Posterior vena cava (tissue), 2 donors: ENCODE measurements at regions not wholly inside any gene's neighbourhood (a gene's known extent, or its start where the extent isn't known, plus 50 kb on each side); places are given as distances from the start of the nearest gene placed in this dataset.
"Not testable (repeated sequence)": the region's sequence is repeated elsewhere in the genome, so short reads cannot be mapped to it uniquely, and the experiment has no call there.

Experiments
- DNase-seq: peaks from one replicate; pipeline ENCODE4 v3.0.0-alpha.2; 2020; ENCODE audit warnings: low spot score
- intact Hi-C, 2 donors: fragments of 100-400 bp; cut with DNase I; formaldehyde crosslinking; loops; one replicate each; pipeline versions ENCODE4 v1.14.1 to v1.14.2; 2022 to 2023
- donor health status: DM: yes; HTN: yes; CAD: no.
- donor health status: DM: yes; HTN: yes; CAD: no.

DNA sequence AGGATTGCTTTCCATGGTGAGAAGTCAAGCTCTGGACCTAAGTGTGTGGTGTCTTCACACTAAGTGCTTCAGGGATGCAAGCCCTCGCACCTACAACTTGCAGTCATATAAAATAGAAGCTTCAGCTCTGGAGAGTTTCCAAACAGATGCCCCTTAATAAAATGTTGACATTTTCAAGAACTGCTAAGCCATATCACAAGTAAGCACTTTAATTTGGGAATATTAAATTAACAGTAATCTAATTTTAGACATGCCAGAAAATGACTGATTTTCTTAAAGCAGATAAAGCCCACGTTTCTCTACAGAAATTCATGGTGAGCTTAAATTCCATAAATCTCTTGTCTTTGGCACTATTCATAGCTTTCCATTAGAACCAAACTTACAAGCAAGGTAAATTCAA lies 600.1 kb upstream of the FLRT2 start:
- no peak for DNase-seq
- intact Hi-C loops = no loop called here

DNA sequence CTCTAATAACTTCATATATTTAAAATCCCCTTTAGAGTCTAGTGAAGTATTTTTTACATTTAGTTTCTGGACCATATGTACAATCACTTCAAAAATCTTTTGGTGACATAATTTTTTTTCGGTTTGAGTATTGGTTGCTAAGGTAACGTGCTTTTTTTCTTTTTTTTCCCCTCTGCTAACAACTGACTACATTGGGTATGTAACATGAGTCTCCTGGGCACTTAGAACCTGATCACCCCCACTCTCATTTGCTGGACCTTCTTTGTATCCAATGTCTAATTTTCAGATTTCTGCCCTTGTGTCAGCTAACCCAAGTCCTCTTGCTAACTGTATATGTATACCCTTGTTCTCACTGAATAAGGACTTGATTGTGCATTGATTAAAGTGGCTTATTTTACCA lies 592.9 kb upstream of the FLRT2 start:
- intact Hi-C loops = no loop called here
- no peak for DNase-seq

DNA sequence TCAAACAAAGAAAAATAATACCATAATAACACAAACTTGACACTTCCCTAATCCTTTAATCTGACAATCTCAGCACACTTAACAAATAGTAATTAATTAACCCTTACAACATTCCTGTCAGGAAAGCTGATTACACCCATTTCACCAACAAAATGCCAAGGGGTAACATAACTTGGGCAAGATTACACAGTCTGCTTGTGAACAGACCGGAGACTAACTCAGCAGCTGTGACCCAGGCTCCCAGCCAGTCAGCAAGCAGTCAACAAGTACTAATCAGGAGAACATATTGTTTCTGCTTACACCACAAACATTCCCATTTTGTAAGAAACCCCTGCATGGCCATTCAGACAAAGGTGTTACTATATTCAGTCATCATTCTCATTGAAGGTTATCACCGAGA lies 592.5 kb upstream of the FLRT2 start:
- no peak for DNase-seq
- intact Hi-C loops = no loop called here

DNA sequence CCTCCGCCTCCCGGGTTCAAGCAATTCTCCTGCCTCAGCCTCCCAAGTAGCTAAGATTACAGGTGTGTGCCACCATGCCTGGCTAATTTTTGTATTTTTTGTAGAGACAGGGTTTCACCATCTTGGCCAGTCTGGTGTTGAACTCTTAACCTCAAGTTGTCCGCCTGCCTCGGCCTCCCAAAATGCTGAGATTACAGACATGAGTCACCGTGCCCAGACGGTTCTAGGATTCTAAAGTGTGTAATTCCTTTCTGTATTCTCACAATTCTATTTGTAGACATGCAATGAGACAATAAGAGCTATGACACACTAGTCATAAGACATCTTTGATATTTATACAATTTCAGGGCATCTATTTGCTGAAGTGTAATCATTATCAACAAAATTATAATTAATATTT lies 585.0 kb upstream of the FLRT2 start:
- DNase-seq = not testable (repeated sequence)
- intact Hi-C loops = loop anchor here in 1 of 2 donors (5.0 kb wide), 1 partner anchor 367 kb away; no protein-coding TSS in a partner anchor

DNA sequence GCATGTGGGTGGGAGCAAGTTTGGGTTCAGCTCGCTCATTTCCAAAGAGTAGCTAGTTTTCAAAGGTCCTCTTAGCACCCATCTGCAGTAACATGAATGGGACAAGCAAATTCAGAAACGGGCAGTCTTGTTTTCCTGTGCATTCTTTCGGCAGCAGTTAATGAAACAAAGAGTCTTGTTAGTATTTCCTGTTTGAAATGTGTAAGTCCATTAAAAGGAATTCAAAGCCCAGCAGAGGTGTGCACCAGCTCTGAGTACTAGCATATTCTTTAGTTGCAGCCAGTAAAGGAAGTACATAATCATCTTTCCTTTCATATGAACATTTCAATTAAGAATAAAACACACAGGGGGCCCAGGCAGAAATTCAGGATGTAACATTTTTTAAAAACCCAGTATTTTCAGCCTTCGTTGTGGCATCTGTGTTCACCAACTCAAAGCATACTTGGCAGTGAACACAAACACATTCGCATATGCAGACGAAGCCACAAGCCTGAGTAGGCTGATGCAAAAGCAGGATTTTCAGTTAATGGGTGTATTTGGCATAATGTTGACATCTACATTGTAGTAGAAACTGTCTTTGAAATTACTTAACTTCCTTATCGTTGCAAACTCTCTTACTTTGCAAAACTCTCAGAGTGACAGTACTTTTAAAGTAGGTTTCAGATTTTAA lies 570.0 kb upstream of the FLRT2 start:
- no peak for DNase-seq
- intact Hi-C loops = no loop called here

DNA sequence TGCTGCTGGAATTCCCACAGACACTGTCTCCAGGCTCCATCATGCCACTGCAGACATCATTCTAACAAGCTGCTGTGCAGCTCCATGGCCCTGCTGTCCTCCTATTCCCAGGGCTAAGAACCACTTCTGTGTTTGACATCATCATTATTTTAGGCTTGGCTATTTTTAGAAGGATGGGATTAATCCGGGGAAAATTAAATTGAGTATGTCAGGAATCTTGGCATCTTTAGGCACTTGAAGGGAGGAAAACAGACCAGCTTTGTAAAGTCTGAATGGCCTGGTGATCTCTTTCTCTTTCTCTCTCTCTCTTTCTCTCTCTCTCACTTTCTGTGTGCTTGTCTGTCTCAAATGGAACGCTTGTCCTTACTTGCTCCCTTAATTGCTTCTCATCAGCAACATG lies 568.3 kb upstream of the FLRT2 start:
- intact Hi-C loops = no loop called here
- DNase-seq = no peak

DNA sequence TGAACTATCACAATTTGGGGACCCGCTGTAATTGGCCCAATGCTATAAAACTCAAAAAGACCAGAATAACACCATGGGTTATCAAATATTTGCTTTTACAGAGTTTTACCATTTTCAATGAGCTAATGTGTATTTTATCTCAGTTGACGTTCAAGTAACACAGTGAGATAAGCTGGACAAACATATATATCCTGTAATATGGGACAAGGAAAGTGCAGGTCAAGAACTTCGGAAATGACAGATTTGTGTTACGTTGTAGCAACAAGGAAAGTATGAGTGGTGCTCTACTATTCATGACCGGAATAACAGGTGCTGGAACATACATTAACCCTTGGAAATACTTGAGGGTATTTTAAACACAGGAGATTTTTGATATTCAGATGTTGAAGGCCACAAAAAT lies 566.4 kb upstream of the FLRT2 start:
- DNase-seq = no peak
- intact Hi-C loops = no loop called here

DNA sequence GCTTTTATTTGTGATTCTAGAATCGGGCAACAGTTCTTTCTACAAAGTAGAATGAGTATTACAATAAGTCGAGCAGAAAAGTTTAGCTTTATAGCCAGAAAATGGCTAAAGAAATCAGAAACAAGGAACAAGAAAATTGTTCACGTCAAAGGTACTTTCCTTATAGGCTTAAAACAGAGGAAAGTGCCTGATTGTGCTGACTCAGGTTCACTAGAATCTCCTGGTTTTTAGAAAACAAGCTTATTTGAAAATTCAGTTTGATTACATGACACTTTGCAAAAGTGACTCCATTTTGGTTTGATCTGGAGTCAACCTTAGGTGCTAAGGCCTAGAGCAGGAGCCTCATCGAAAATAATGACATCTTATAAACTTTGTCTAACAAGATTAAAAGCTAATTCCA lies 564.7 kb upstream of the FLRT2 start:
- intact Hi-C loops = no loop called here
- DNase-seq = no peak

DNA sequence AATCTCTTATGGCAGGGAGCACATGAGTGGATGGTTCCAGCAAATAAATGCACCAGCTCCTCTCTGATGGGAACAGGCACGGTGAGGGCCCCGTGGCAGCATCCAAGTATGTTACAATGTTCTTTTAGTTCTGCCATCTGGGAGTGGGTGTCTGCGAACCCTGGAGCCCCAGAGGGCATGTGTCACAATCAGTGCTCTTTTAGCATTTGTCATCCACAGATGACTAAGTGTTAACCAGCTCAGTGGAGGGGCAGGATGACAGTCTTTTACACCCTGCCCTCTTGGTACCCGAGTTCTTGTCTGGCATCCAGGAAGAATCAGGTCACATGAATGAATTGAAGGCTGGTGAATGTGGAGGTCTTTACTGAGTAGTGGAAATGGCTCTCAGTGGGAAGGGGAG lies 560.4 kb upstream of the FLRT2 start:
- intact Hi-C loops = no loop called here
- DNase-seq = no peak

DNA sequence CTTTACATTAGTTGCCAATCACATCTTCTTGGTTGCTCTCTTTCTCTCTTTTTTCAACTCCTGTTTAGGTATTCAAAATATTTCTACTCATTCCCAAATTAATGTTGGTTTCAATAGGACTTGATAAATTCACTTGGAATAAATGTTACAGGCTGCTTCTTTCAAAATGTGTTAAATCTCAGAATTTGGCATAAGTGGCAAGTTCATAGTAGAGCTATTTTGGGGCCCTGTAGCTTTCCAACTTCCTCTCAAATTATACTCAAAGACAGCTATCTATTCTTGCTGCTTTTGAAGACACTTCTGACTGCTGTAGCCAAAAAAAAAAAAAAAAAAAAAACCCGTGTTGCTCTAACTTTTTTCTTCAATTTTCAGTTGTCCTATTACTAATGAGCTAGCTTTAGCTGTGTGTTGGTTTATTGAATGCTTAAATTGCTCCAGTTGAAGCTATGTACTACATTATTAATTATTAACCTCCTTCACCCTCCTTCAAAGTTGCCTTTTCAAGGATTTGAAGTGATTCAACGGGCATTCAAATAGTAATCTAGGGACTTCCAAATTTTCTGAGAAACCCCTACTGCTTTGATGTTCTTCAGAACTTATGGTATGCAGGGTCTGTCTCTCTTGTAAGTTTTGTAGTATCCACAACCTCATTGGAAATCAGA lies 554.6 kb upstream of the FLRT2 start:
- intact Hi-C loops = no loop called here
- no peak for DNase-seq

DNA sequence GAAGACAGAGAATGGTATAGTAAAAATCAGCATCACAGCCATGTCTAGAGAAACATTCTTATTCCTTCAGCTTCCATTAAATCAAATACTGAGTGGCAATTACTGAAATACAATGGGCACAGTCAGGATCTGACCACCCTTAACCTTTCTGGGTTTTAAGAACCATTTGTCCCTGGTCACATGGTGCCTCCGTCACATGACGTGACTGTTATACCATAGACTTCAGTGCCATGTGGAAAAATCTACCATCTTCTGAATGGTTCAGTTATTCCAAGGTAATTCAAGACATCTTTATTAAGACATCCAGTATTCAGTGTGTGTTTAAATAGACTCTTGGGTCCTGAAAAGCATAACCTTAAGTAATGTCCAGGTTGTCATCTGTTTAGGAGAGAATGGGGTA lies 553.1 kb upstream of the FLRT2 start:
- DNase-seq = no peak
- intact Hi-C loops = no loop called here

DNA sequence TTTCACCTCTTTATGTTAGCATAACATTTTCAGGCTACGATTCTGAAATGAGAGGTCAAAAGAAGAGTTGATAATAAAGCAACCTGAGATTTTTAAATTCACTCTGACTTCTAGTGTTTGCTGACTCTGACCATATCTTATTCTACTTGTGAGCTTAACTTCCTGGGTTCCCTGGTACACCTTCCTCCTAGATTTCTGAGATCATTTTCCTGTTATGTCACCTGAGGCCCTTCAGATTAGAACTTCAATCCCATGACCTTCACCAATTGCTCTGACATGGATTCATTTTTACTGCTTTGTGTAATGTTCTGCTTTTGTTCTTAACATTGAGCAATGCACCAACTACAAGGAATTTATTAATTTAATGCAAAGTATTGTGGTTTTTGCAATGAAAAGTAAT lies 542.9 kb upstream of the FLRT2 start:
- DNase-seq = no peak
- intact Hi-C loops = no loop called here

DNA sequence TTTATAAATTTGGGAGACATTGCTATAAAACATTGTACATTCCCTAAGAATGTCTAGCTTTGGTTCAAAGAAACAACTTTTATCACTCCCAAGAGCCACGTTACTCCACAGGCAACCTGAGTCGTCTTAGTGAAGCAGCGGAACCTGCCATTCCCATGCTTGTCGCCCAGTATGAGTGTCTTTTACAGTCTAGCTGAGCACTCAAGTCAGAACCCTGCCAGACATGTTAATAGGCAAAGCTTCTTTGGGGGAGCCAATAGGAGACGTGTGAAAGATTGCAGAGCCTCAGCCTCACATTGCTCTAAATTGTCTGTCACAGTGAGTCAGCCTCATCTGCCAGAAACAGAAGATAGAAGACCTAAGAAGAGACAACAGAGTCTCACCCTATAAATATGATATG lies 541.6 kb upstream of the FLRT2 start:
- no peak for DNase-seq
- intact Hi-C loops = no loop called here

DNA sequence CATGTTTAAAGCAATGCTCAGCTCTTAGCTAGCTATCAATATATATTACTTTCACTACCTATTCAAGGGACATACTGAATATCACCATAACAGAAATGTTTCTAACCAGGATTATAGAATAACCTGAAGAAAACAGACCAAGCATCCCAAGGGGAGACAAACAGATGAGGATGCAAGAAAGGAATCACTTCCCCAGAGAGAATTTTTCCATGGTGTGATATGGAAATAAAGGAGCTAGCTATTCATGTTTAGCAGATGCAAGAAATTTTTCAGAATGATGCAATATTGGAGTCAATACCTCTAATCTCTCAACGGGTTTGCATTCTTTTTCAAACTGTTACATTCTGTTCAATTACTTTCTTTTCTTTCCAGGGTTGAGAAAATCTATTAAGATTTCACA lies 538.9 kb upstream of the FLRT2 start:
- no peak for DNase-seq
- intact Hi-C loops = no loop called here

DNA sequence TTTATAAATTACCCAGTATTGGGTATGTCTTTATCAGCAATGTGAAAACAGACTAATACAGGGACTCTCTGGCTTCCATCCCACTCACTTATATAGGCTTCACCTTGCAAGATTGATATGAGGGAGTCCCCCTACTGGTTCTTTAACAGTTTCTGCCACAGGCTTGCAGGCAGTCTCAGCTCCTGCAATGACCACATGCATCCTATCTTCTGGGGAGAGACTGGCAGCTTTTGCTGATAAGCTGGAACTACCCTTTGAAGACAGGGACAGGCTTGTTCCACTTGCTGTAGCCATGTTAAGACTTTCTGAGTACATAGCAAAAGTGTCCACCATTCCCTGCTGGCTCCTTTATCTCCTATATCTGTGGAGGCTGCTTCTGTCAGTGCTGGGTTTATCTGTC lies 531.7 kb upstream of the FLRT2 start:
- DNase-seq = no peak
- intact Hi-C loops = no loop called here

DNA sequence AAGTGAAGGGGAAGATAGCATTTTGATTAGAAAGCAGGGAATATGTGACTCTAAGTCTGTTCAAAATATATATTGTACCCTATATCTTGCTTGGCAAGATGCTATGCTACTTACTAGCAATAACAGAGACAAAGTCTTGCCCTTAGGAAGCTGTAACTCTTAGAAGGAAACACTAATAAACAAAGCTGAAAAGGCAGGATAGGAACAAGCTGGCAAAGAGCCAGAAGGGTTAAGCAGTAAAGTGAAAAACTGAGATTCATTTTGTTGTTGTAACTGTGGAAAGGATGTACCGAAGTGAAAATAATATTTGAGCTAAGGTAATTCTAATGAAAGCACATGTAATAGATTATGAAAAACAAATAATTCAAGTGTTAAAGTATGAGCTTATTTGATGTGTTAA lies 527.1 kb upstream of the FLRT2 start:
- DNase-seq = no peak
- intact Hi-C loops = no loop called here

DNA sequence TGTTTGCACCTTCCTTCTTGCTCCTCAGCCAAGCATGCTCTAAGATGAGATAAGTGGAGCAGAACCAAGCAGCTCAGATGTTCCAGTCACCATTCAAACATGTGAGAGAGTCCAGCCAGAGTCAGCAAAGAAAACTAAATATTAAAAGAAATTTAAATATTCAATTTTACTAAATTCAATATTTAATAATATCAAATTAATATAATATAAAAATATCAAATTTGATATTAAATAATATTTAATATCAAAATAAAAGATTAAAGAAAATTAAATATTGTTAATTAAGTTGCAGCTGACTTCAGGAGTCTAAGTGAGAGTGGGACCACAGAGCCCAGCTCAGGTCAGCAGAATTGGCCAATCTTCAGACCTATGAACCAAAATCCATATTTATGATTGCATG lies 526.1 kb upstream of the FLRT2 start:
- DNase-seq = no peak
- intact Hi-C loops = no loop called here

DNA sequence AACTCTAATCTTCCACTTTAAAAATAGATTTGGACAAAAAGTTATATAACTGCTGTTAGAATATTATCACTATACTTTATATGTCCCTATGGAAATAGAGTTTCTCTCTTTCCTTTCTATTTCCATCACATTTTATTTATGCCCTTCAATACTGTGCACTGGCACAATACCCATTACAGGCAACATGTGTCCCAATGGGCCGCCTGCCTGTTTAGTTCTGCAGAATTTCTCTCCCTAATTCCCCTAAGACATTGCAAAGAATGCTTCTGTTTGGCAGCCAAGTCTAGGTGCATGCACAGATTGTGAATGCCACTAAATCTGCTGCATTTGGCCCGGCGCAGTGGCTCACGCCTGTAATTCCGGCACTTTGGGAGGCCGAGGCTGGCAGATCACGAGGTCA lies 520.4 kb upstream of the FLRT2 start:
- no peak for DNase-seq
- intact Hi-C loops = loop anchor here in 1 of 2 donors (5.0 kb wide), 1 partner anchor 1407 kb away; no protein-coding TSS in a partner anchor

DNA sequence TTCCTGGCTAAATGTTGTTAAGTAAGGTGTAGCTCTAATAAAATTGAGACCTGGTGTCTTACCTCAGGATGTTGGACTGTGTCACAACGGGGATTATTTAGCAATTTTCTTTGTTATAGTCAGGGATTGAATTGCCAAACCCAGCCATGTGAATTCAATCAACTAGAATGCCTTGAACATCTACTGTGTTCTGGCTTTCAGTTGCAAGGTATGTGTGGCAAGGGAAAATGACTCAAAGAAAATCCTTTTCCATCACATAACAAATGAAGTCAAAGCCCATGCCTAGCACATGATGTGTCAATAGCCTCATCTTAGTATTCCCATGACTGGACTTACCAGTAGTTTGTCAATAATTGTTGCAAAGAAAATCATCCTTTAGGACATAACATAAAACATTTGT lies 519.8 kb upstream of the FLRT2 start:
- no peak for DNase-seq
- intact Hi-C loops = no loop called here

DNA sequence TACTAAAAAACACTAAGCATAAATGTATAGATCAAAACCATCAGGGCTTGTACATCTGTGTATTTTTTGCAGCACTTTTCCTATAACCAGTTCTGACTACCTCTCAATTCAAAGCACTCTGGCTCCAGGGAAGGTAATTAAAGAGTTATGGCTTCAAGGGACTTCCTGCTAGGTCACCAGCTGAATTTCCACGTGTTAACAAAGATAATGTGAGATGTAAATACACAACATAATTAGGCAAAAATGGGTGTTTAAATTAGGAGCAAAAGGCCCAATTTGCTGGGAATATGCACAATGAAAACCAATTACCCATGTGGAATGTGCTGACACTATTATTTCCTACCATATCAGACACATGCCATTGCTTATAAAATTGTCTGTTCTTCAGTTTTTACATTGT lies 513.4 kb upstream of the FLRT2 start:
- no peak for DNase-seq
- intact Hi-C loops = no loop called here

DNA sequence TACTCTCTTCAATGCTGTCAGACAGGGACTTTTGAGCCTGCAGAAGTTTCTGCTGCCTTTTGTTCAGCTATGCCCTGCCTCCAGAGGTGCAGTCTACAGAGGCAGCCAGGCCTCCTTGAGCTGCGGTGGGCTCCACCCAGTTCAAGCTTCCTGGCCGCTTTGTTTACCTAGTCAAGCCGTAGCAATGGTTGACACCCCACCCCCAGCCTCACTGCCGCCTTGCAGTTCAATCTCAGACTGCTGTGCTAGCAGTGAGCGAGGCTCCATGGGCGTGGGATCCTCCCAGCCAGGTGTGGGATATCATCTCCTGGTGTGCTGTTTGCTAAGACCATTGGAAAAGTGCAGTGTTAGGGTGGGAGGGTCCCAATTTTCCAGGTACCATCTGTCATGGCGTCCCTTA lies 506.1 kb upstream of the FLRT2 start:
- intact Hi-C loops, DNase-seq: not testable (repeated sequence)
